Skin epidermis (tissue), 12 donors: ENCODE measurements at regions not wholly inside any gene's neighbourhood (a gene's known extent, or its start where the extent isn't known, plus 50 kb on each side); places are given as distances from the start of the nearest gene placed in this dataset.
A peak's percentile ranks its signal among the peaks of the same experiment; 100 is the strongest.
"Not testable (repeated sequence)": the region's sequence is repeated elsewhere in the genome, so short reads cannot be mapped to it uniquely, and the experiment has no call there.

Source experiments
- H3K27ac ChIP-seq, 21 experiments: fragments of 200-600 bp; sonication (generic) in 11 of 21; one replicate each; pipeline ENCODE4 v1.5.0; 2020; ENCODE audit warnings: mild to moderate bottlenecking in 3 of 21, inconsistent platforms in 2 of 21, moderate library complexity in 2 of 21
- H3K4me3 ChIP-seq, 7 experiments: fragments of 200-600 bp; sonication (generic) in 2 of 7; one replicate each; pipeline ENCODE4 v1.5.0; 2020; ENCODE audit warnings: inconsistent platforms in 2 of 7, mild to moderate bottlenecking in 2 of 7, moderate library complexity in 1 of 7

- Histone ChIP-seq H3K27ac (no peak overlapping the region), H3K4me3 (no peak overlapping the region)
Measured at GRCh38 chr2:138249207-138249606, 252.4 kb upstream of the SPOPL start.

- H3K27ac ChIP-seq, H3K4me3 ChIP-seq: not testable (repeated sequence)
Measured at GRCh38 chr2:138250843-138251320, 250.7 kb upstream of the SPOPL start.

- no peak overlapping the region for H3K27ac ChIP-seq
- H3K4me3 ChIP-seq: no peak overlapping the region
Measured at GRCh38 chr2:138252587-138252986, 249.0 kb upstream of the SPOPL start.

- Histone ChIP-seq H3K4me3 (no peak overlapping the region), H3K27ac (no peak overlapping the region)
Measured at GRCh38 chr2:138255670-138256069, 245.9 kb upstream of the SPOPL start.

- H3K4me3 ChIP-seq: no peak overlapping the region
- H3K27ac ChIP-seq: peak overlapping the region in 2 of 21 experiments; percentile 33 to 49
Measured at GRCh38 chr2:138267161-138267901, 234.2 kb upstream of the SPOPL start.

- Histone ChIP-seq H3K27ac (peak overlapping the region in 1 of 21 experiments; percentile 18), H3K4me3 (no peak overlapping the region)
Measured at GRCh38 chr2:138267902-138268254, 233.7 kb upstream of the SPOPL start.

- H3K27ac ChIP-seq: no peak overlapping the region
- H3K4me3 ChIP-seq: no peak overlapping the region
Measured at GRCh38 chr2:138269765-138270164, 231.8 kb upstream of the SPOPL start.

GRCh38 chr2:138271467-138271866 is 230.1 kb upstream of the SPOPL start:
- Histone ChIP-seq H3K4me3 (no peak overlapping the region), H3K27ac (no peak overlapping the region)

GRCh38 chr2:138272524-138273195 is 228.9 kb upstream of the SPOPL start:
- Histone ChIP-seq H3K4me3 (no peak overlapping the region), H3K27ac (no peak overlapping the region)

- H3K4me3 ChIP-seq, H3K27ac ChIP-seq: not testable (repeated sequence)
Measured at GRCh38 chr2:138273280-138273679, 228.3 kb upstream of the SPOPL start.

- H3K4me3 ChIP-seq: no peak overlapping the region
- no peak overlapping the region for H3K27ac ChIP-seq
Measured at GRCh38 chr2:138274421-138275291, 226.9 kb upstream of the SPOPL start.

GRCh38 chr2:138275292-138275690 is 226.3 kb upstream of the SPOPL start:
- H3K4me3 ChIP-seq: no peak overlapping the region

GRCh38 chr2:138275881-138276280 is 225.7 kb upstream of the SPOPL start:
- no peak overlapping the region for H3K4me3 ChIP-seq
- no peak overlapping the region for H3K27ac ChIP-seq

More at GRCh38 chr2:138275292-138275690, 226.3 kb upstream of the SPOPL start:
- no peak overlapping the region for H3K27ac ChIP-seq

- peak overlapping the region in 1 of 21 experiments; percentile 12 for H3K27ac ChIP-seq
Measured at GRCh38 chr2:138276339-138276738, 225.2 kb upstream of the SPOPL start.

GRCh38 chr2:138277062-138277461 is 224.5 kb upstream of the SPOPL start:
- Histone ChIP-seq H3K27ac (no peak overlapping the region), H3K4me3 (no peak overlapping the region)

More at GRCh38 chr2:138276339-138276738, 225.2 kb upstream of the SPOPL start:
- H3K4me3 ChIP-seq: no peak overlapping the region

- Histone ChIP-seq H3K4me3 (no peak overlapping the region), H3K27ac (no peak overlapping the region)
Measured at GRCh38 chr2:138279871-138280270, 221.7 kb upstream of the SPOPL start.

GRCh38 chr2:138280999-138281695 is 220.4 kb upstream of the SPOPL start:
- Histone ChIP-seq H3K4me3 (no peak overlapping the region), H3K27ac (no peak overlapping the region)

GRCh38 chr2:138282014-138282672 is 219.4 kb upstream of the SPOPL start:
- Histone ChIP-seq H3K27ac (no peak overlapping the region), H3K4me3 (no peak overlapping the region)

GRCh38 chr2:138291805-138292204 is 209.8 kb upstream of the SPOPL start:
- Histone ChIP-seq H3K27ac (no peak overlapping the region), H3K4me3 (no peak overlapping the region)
